KMS-11 (cell line): ENCODE measurements at regions not wholly inside any gene's neighbourhood (a gene's known extent, or its start where the extent isn't known, plus 50 kb on each side); places are given as distances from the start of the nearest gene placed in this dataset.

ENCODE experiments used
- H2AFZ ChIP-seq: fragments of 200-600 bp; sonication (generic); 2 replicates; pipeline ENCODE4 v1.6.1; 2016; ENCODE audit warnings: antibody characterized with exemption, mixed run types, low read depth
- H3K27ac ChIP-seq: fragments of 200-600 bp; sonication (generic); 2 replicates; pipeline ENCODE4 v1.6.1; 2016; ENCODE audit warnings: mild to moderate bottlenecking, mixed run types
- H3K27me3 ChIP-seq: fragments of 200-600 bp; sonication (generic); 2 replicates; pipeline ENCODE4 v1.6.1; 2017; ENCODE audit warnings: mild to moderate bottlenecking, low read depth, mixed run types, moderate library complexity; ENCODE audit not compliant: insufficient read depth
- H3K36me3 ChIP-seq: fragments of 200-600 bp; sonication (generic); 2 replicates; pipeline ENCODE4 v1.6.1; 2017; ENCODE audit warnings: mild to moderate bottlenecking, mixed run types; ENCODE audit not compliant: insufficient read depth
- H3K4me1 ChIP-seq: fragments of 200-600 bp; sonication (generic); 2 replicates; pipeline ENCODE4 v1.6.1; 2016; ENCODE audit warnings: mild to moderate bottlenecking, low read depth, mixed run types; ENCODE audit not compliant: poor library complexity, severe bottlenecking
- H3K4me2 ChIP-seq: fragments of 200-600 bp; sonication (generic); 2 replicates; pipeline ENCODE4 v1.7.0; 2016; ENCODE audit warnings: mild to moderate bottlenecking, mixed run types
- H3K4me3 ChIP-seq: fragments of 200-600 bp; sonication (generic); IDR thresholded peaks from 2 replicates; pipeline ENCODE4 v1.6.1; 2017; ENCODE audit warnings: low read depth, low read length, mixed read lengths; ENCODE audit not compliant: insufficient read depth
- H3K79me2 ChIP-seq: fragments of 200-600 bp; sonication (generic); 2 replicates; pipeline ENCODE4 v1.6.1; 2016; ENCODE audit warnings: low read depth, mixed run types; ENCODE audit not compliant: insufficient read depth
- H3K9ac ChIP-seq: fragments of 200-600 bp; sonication (generic); 2 replicates; pipeline ENCODE4 v1.6.1; 2016; ENCODE audit warnings: mild to moderate bottlenecking, mixed run types
- H4K20me1 ChIP-seq: fragments of 200-600 bp; sonication (generic); 2 replicates; pipeline ENCODE4 v1.6.1; 2016; ENCODE audit warnings: mild to moderate bottlenecking, mixed run types; ENCODE audit not compliant: insufficient read depth
- CTCF ChIP-seq: fragments of 200-600 bp; sonication (generic); conservative IDR thresholded peaks from 2 replicates; pipeline ENCODE4 v1.6.1; 2017; ENCODE audit warnings: low read depth, mild to moderate bottlenecking, antibody characterized with exemption, low read length, moderate library complexity, mixed read lengths

DNA sequence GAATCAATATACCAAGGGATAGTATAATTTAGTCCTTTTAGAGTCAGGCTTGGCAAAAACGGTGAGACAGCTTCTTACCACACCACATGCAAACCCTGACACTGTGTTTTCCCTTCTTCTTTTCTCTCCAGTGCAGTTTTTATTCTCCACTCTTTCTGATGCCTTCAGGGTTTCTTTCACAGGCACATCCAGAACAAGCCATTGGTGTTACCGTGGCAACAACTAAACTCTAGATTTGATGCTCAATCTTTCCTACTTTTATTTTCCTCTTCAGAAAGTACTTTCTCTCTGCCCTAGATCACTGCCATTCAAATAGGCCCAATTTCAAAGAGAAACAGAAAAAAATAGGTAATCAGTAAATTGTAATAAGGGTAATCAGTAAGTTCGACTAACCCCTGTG, 469.8 kb upstream of the POT1 start:
- no peak overlapping the region for H3K4me3 ChIP-seq
- no peak for TF ChIP-seq CTCF

GRCh38 chr7:125396466-125397151, 467.0 kb upstream of the POT1 start:
- no peak overlapping the region for H2AFZ ChIP-seq
- no peak overlapping the region for H3K4me2 ChIP-seq
- H4K20me1 ChIP-seq, result no peaks in the 10 kb centered on the region
- no peak overlapping the region for H3K9ac ChIP-seq
- TF ChIP-seq CTCF, result no peak
- no peaks in the 10 kb centered on the region for H3K4me1 ChIP-seq
- H3K79me2 ChIP-seq, result no peaks in the 10 kb centered on the region
- no peaks in the 10 kb centered on the region for H3K27me3 ChIP-seq
- H3K4me3 ChIP-seq, result no peak overlapping the region
- no peak overlapping the region for H3K27ac ChIP-seq
- H3K36me3 ChIP-seq, result no peaks in the 10 kb centered on the region

More for the DNA sequence above, 469.8 kb upstream of the POT1 start:
- no peak overlapping the region for H2AFZ ChIP-seq
- no peaks in the 10 kb centered on the region for H3K36me3 ChIP-seq
- no peak overlapping the region for H3K27ac ChIP-seq
- no peak overlapping the region for H3K9ac ChIP-seq
- no peak overlapping the region for H3K4me2 ChIP-seq
- no peaks in the 10 kb centered on the region for H3K79me2 ChIP-seq
- H3K27me3 ChIP-seq, result no peaks in the 10 kb centered on the region
- no peaks in the 10 kb centered on the region for H4K20me1 ChIP-seq
- no peaks in the 10 kb centered on the region for H3K4me1 ChIP-seq

DNA sequence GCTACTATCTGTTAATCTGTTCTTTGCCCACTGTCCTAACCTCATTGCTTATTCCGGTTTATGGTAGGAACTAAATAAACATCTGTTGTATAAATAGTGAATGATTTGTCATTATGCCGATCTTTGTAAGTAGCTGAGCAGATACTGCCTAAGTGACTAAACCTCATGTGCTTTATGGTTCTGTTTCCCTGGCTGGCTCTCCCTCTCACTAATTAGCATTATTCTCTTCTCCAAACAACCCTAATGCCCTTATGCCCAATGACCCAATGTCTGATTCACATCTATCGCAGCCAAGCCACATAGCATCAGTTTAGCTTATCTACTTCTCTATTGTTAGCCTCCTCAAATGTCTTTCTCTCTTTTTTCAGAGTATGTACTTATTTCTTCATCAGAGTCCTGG, 462.3 kb upstream of the POT1 start:
- no peak overlapping the region for H3K27ac ChIP-seq
- H3K36me3 ChIP-seq, result no peaks in the 10 kb centered on the region
- TF ChIP-seq CTCF, result no peak
- no peaks in the 10 kb centered on the region for H3K79me2 ChIP-seq
- no peak overlapping the region for H2AFZ ChIP-seq
- no peaks in the 10 kb centered on the region for H3K4me1 ChIP-seq
- no peak overlapping the region for H3K4me2 ChIP-seq
- no peak overlapping the region for H3K4me3 ChIP-seq
- no peaks in the 10 kb centered on the region for H4K20me1 ChIP-seq
- no peak overlapping the region for H3K9ac ChIP-seq
- H3K27me3 ChIP-seq, result no peaks in the 10 kb centered on the region

DNA sequence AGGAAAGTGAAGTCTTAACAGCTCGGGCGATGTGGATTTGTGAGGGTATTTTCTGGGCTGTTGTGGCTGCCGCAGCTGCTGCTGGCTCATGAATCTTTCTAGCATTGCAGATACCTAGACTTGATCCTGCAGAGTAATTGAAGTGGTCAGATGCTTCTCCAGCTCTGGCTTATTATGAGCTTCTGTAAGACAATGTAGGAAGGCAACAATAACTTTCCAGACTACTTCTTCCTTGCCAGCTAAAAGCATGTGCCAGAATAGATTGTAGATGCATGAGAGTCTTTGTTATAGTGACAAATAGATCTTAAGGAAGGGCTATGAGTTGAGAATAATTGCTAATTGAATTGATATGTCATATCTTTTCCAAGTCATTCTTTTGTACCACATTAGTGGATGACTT, 461.4 kb upstream of the POT1 start:
- H3K9ac ChIP-seq, result no peak overlapping the region
- no peak overlapping the region for H3K4me3 ChIP-seq
- H4K20me1 ChIP-seq, result no peaks in the 10 kb centered on the region
- H3K4me1 ChIP-seq, result no peaks in the 10 kb centered on the region
- no peak overlapping the region for H3K27ac ChIP-seq
- no peak for TF ChIP-seq CTCF
- H3K4me2 ChIP-seq, result no peak overlapping the region
- no peaks in the 10 kb centered on the region for H3K36me3 ChIP-seq
- no peaks in the 10 kb centered on the region for H3K27me3 ChIP-seq
- H3K79me2 ChIP-seq, result no peaks in the 10 kb centered on the region
- no peak overlapping the region for H2AFZ ChIP-seq
